ENCODE measurements at regions not wholly inside any gene's neighbourhood (a gene's known extent, or its start where the extent isn't known, plus 50 kb on each side); places are given as distances from the start of the nearest gene placed in this dataset.
"Not testable (repeated sequence)": the region's sequence is repeated elsewhere in the genome, so short reads cannot be mapped to it uniquely, and the experiment has no call there.

DNA sequence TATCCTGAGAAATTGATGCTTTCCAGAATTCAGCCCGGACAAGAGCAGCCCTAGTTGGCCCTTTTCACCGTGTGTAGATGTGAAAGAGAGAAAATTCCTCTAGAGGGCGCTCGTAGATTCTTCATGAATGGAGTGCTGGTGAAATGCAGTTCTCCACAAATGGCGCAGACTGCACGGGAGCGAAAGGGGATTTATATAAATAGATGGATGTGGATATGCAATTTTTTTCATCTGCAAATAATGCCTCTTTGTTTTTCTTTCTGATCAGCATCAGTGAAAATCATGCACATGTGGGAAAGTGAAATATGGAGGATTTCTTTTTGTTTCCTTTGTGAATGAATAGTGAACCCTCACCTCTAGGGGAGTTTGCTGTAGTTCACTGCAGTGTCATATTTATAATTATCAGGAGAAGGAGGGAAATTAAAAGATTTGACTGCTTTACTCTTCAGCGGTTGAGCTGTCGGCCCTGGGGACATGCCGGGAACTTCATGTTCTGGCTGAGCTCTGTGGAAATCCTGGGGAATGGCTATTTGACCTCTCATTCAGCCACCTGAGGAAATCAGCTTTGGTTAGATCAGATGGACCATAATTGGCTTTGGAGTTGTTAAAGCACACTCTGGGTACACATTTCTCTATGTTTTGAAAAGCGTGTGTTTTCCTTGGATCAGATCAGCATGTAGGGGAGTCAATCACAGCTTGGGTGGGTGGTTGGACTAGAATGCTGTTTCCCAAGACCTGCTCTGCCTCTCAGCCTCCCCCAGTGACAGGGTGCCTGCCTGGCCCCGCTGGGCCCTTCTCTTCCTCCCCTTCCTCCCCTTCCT lies 115.0 kb upstream of the SHISA3 start:
- DNase-seq (ENCODE audit: low read depth) = peak; percentile 55

DNA sequence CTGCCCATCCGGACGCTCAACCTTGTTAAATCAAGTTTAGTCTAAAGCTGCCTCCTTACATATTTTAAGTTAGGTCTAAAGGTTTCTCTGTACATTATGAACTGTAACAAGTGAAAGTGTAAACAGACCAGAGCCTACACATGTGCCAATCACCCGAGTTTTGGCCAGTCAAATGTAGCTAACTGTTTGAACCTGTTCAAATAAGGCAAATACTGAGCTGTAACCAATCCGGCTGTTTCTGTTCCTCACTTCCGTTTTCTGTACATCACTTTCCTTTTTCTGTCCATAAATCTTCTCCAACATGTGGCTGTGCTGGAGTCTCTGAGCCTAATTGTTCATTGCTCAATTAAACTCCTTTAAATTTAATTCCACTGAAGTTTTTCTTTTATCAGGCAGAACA lies 113.3 kb upstream of the SHISA3 start:
- no peak for DNase-seq (ENCODE audit: low read depth)

DNA sequence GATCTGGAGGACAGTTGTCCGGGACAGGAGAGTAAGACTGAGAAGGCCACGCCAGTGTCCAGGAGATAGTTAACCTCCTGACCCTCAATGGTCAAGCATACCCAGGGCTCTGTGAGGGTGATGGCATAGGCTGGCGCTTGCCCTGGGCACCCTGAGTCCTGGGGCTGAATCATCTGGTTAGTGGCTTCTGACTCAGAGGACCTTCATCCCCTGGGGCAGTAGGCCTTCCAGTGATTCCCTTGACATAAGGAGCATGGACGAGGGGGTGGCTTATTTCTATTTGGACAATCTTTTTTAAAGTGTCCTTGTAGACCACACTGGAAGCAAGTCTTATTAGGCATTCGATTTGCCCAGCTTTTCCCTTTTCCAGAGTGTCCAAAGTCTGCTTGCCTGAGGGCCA lies 108.4 kb upstream of the SHISA3 start:
- not testable (repeated sequence) for DNase-seq (ENCODE audit: low read depth)

DNA sequence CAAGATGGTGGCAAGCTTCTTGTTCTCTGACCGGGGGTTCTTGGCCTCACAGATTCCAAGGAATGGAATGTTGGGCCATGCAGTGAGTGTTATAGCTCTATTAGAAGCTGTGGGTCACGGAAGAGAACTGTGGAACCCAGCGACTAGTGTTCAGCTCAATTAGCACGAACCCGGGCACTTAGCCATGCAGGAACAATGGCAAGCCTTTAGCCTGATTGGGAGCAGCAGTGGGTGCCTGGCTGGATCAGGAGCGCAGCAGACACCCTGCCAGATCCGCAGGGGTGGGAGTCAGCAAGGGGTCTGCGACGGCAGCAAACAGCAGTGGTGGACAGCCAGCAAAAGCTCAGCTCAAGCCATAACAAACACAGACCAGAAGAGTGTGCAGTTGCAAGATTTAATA lies 105.1 kb upstream of the SHISA3 start:
- not testable (repeated sequence) for DNase-seq (ENCODE audit: low read depth)

DNA sequence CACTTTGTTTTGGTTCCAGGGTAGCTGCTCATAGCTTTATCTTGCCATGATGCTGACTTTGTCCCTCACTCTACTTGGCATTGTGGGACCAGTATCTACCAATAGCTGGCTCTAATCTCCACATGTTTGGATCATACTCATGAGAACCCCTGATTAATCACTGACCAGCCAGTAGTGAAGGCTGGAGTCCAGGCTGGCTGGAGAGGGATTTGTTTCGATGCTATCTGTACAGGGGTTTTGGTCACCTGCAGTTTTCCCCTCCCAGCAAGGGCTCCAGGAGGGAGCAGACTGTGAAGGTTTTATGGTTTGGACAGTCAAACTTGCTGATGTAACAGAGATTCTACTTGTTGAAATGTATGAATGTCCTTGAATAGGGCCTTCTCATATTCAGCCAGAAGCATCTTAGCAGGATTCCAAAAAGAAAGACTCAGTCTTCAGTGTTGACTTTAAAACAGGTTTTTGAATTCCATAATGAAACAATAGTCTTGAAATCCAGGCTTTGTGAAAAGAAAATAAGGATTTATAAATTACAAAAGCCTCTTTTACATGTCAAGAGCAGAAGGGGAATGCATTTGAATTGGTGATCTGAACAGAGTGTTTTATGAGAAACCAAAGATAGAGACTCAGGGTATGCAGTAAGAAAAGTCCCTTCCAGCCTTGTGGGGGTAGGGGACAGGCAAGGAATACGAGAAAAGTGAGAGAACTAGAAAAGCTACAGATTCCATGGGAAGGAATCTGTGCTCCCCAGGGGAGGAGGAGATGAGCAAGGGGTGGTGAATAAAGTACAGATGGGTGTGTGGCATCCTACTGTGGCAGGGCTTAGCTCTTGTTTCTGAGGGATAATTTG lies 103.1 kb upstream of the SHISA3 start:
- no peak for DNase-seq (ENCODE audit: low read depth)

DNA sequence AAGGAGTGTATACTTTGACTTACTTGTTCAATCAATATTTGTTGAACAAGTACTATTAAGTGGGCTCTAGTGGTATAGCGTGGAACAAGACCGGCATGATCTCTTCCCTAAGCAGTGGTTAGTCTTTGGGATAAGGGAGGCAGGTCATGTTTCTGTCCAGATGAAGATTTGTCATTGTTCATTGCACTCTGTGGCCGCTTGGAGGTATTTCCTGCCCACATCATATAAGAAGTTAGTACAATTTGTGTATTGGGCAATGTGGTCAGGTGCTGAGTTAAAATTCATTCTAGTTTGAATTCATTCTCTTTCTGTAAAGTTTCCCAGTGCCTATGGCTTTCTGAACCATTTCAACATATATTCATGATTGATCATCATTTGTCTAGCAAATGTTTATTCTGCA lies 101.1 kb upstream of the SHISA3 start:
- no peak for DNase-seq (ENCODE audit: low read depth)

DNA sequence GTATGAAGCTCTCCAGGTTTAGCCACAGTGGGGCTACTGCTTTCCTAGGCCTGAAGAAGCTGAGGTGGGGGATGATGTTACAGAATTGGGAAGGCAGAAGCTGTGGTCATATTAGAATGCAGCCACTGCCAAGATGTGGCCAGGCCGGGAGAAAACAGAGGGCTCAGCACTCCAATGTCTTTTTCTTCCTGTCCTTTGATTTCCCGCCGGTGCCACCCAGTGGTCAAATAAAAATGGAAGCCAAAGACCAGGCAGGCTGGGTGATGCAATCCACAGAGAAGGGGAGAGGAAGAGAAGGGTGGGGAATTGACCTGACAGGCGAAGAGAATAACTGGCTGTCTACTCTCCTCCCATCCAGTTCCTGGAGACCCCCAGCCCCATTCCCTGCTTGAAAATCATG lies 94.9 kb upstream of the SHISA3 start:
- DNase-seq (ENCODE audit: low read depth) = no peak

DNA sequence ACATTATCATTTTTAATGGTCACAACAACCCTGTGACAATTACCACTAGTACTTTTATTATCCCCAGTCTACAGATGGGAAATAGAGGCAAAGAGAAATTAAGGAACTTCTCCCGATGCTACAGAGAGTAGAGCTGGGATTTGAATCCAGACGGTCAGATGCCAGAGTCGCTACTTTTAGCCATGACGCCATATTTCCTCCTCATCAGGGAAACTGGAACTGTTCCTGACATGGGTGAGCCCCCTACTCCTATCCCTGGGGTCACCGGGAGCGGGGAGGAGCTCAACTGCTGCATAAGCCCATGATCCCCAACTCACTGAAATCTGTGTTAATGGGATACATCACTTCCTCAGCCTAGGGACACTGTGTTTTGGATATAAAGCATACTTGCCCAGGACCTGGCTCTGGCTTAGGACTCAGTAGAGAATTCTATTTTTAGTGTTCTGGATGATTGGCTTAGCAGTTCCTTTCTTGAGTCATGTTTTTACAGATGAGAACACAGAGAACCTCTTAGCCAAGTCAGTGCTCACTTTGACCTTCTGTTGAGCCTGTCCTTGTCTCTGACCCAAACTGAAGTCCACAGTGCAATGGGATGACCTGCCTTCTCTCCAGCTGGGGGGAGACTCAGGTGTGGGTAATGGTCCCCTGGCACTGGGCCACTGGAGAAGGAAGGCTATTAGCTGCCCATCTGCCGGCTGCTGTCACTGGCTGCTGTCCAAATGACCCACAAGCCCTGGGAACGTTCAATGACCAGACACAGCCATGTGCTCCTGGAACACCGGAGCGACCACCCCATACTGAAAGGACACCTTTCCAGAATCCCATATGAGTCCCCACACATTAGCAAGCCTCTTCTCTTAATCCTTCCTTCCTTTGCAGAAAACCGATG lies 90.8 kb upstream of the SHISA3 start:
- no peak for DNase-seq (ENCODE audit: low read depth)

DNA sequence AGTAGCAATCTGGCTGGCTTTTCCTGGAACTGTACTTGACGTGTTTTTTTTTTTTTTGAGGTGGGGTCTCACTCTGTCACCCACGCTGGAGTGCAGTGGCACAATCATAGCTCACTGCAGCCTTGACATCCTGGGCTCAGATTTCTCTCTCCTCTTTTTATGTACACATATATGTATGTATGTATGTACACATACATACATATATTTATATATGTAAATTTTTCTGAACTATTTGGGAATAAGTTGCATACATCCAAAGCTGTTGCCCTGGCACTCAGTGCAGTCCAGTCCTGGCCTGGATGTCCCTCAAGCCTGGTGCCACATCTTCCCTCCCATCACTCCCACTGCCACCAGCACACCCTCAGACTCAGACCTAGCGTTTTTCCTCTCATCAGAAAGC lies 89.0 kb upstream of the SHISA3 start:
- no peak for DNase-seq (ENCODE audit: low read depth)

DNA sequence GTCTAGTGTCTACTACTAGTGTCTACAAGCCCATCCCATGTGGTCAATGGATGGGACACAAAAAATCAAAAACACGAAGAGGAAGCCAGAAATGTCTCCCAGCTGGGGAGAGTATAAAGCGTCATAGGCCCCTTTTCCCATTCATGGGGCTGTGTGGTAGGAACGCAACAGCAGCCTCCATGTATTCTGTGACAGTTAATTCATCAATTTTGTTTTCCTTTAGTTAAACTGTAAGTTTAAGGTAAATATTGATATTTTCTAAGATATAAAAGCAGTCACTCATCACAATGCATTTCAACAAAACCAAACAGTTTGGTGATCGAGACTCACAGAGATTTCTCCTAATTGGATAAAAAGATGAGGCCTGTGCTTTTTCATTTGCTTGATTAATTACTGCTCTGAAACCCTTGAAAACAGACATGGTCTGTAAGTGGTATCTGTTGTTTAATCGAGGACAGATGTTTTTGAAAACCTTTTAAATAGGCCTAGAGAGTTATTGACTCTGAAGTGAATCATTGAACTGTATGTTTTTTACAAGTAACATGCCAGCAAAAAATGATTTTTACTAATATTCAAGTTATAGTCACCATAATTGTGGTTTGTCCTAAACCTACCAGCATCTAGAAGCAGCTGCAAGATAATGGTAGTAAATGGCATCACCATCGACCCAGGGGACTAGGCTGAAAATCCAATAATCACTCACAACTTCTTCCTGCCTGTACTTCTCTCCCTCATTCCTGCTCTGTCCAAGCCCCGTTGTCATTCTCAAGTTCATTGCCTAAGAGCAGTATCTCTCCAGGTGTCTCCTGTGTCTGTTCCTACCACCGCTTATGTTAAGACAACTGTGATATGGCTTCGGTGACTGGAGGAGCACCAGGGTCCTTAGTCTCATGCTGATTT lies 87.7 kb upstream of the SHISA3 start:
- DNase-seq (ENCODE audit: low read depth) = no peak

DNA sequence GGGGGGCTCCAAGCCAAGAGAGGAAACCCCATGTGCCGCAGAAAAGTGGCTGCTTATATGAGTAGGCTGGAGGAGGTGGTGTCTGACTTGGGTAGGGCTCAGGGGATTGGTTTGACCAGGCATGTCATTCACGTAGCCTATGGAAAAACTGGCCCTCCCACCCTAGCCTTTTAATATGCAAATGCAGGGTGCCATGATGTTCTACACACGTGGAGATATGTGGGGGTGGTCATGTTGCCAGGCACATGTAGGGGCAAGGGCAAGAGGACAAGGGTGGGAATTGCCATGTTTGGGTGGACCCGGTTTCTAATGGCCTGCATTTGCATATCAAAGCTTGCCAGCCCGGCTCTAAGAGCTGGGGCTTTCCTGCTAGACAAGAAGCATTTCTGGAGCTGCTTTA lies 86.9 kb upstream of the SHISA3 start:
- DNase-seq (ENCODE audit: low read depth) = no peak

DNA sequence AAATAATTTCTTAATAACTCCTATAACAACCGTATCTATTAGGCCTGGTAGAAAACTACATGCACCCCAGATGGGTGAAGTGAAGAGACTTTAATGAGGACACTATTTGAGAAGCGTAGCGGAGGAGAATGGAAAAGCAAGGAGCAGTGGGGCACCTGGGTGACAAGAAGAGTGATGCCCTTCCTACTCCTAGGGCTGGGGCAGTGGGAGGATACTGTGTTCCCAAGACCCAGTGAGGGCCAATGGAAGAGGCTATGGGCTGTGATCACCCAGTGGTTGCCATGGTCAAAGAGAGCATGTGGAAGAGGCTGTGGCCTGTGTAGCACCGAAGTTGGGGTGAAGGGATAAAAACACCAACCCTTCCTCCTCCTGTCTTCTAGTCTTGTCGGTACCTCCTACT lies 86.5 kb upstream of the SHISA3 start:
- DNase-seq (ENCODE audit: low read depth) = no peak

DNA sequence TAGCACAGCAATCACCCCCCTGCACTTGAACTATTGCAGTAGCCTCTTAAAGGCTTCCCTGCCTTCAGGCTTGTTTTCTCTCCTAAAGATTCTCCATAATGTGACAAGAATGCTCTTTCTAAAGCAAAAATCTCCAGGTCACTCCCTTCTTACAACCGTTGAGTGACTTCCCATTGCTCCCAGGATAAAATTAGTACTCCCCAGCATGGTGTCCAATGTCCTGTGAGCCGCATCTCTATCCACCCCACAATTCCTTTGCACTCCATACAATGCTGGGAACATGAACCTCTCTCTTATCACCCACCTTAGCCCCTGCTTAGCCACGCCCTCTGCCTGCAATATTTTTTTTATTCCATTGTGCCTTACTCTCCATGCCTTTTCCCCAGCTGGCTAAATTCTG lies 85.7 kb upstream of the SHISA3 start:
- no peak for DNase-seq (ENCODE audit: low read depth)

DNA sequence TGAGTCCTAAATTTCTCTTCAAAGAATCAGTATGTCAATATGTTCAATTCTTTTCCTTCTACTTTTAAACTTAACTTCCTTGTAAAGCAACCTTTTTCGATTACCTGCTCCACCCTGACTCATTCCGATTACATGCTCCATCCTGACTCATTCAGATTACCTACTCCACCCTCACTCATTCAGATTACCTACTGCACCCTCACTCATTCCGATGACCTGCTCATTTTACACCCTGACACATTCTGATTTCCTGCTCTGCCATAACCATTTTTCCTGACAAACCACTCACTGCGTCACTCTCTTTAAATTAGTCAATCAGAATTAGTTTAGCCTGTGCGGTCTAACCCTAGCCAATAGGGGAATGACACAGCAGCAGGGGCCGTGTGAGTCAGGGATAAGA lies 83.9 kb upstream of the SHISA3 start:
- DNase-seq (ENCODE audit: low read depth) = not testable (repeated sequence)

DNA sequence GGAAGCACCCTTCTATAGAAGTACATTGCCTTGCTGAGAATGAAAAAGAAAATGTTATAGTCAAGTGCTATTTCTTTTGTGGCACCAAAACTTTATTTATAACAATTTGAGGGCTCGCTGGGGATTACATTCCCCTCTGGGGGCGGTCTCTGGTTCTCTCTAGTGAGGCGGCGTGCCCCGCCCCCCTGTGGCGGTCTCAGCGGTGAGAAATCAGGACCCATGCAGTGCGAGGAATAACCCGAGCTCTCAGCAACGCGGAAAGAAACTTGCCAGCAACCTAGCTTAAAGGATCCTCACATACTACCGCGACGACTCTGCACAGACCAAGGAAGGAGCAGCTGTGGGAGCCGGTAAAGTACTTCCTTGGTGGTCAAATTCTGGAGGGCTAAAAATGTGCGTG lies 83.4 kb upstream of the SHISA3 start:
- DNase-seq (ENCODE audit: low read depth) = no peak

DNA sequence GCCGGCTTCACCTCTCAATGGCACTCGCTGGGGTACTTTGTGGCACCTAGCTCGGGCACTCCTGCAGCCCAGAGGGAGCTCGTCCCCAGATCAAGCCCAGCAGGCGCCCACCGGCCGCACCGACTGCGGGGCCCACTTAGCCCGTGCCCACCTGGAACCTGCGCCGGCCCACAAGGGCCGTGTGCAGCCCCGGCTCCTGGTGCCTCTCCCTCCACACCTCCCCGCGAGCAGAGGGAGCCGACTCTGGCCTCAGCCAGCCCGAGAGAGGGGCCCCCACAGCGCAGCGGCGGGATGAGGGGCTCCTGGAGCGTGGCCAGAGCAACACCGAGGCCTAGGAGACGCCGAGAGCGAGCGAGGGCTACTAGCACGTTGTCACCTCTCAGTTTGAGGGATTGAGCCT lies 82.1 kb upstream of the SHISA3 start:
- no peak for DNase-seq (ENCODE audit: low read depth)

DNA sequence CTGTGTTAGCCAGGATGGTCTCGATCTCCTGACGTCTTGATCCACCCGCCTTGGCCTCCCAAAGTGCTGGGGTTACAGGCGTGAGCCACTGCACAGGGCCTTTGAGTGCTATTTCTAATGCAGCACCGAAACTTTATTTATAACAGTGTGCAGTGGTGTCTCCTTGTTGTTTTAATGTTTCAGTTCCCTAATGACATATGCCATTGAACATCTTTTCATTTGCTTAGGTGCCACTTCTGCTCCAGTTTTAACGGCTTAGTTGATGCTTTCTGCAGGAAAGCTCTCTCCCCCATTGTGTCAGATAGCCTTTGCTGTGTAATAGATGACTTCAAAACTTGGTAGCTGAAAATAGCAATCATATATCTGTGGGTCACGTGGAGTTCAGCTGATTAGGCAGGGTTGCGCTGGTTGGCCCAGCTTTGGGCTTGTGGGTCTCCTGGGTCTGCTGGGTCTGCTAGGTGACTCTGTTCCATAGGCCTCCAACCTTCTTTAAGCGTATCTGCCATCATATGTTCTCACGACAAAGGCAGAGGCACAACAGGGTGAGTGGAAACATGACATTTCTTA lies 76.4 kb upstream of the SHISA3 start:
- no peak for DNase-seq (ENCODE audit: low read depth)

DNA sequence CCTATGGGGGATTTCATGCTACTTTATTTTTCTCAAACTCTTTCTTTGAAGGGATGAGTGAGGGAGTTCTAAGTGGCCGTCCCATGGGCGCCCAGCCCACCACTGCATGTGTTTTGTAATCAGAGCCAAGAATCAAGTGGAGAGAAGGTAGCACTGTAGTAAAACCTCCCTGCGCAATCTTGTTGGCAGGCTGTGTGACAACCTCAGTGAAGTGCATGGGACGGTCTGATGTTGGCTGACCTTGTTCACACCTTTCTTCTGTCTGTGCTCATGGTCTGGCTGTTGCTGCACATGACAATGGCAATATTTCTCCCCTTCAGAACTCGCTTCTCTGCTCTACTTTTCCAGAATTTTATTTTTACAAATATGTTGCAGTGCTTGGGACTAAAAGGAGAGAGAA lies 71.2 kb upstream of the SHISA3 start:
- DNase-seq (ENCODE audit: low read depth) = no peak

DNA sequence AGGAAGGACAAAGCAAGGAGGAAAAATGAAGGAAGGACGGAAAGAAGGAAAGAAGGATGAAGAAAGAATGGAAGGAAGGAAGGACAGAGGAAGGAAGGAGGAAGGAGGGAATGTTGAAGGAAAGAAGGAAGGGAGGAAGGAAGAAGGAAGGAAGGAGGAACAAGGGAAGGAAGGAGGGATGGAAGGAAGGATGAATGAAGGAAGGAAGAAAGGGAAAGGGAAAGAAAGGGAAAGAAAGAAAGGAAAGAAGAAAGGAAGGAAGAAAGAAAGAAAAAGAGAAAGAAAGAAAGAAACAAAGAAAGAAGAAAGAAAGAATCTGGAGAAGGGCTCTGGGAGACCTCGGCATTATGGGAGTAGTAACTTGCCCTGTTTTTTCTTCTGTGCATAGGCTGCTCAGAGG lies 70.8 kb upstream of the SHISA3 start:
- DNase-seq (ENCODE audit: low read depth) = no peak

DNA sequence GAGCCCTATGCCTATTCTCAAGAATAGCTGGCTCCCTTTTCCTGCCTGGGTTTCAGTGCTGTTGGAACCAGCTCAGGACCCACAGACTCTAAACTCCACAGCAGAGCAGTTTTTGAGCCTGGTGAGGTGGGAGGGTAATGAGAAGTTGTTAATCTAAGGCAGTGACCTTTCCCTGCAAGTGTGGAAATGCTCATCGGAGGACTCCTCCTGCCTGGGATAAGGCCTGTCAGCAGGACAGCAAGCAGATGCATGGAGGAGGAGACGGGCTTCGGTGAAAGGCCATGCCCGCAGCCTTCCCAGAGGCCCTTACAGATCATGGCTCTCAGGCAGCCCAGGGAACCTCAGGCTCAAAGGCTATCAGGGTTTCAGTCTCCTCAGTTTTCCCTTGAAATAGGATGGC lies 70.0 kb upstream of the SHISA3 start:
- DNase-seq (ENCODE audit: low read depth) = no peak
